Natural killer cell (primary cell): ENCODE measurements at regions not wholly inside any gene's neighbourhood (a gene's known extent, or its start where the extent isn't known, plus 50 kb on each side); places are given as distances from the start of the nearest gene placed in this dataset.

Experiments
- ATAC-seq, 3 donors: fragments of 150-1000 bp in 2 of 3; fragments of 200-7000 bp in 1 of 3; cut with Tn5 transposase; 1 replicate in 1 of 3; 2 replicates in 2 of 3; pipeline ENCODE4 v1.10.0; 2021; ENCODE audit warnings: mild to moderate bottlenecking in 2 of 3, moderate library complexity in 2 of 3
- DNase-seq, 2 donors: peaks; one replicate each; pipeline versions ENCODE4 v3.0.0 to v3.0.0-alpha.2; 2013 to 2021; ENCODE audit warnings: mixed read lengths in 1 of 2
- H3K27ac ChIP-seq: one replicate; pipeline ENCODE4 v1.5.1; 2013; ENCODE audit warnings: mild to moderate bottlenecking, low read length
- H3K27me3 ChIP-seq: one replicate; pipeline ENCODE4 v1.6.1; 2013; ENCODE audit warnings: low read length; ENCODE audit not compliant: control insufficient read depth, insufficient read depth
- H3K36me3 ChIP-seq: one replicate; pipeline ENCODE4 v1.6.1; 2013; ENCODE audit warnings: low read length; ENCODE audit not compliant: control insufficient read depth, insufficient read depth
- H3K4me1 ChIP-seq: one replicate; pipeline ENCODE4 v1.6.1; 2013; ENCODE audit warnings: low read length; ENCODE audit not compliant: control insufficient read depth, insufficient read depth
- H3K4me3 ChIP-seq: one replicate; pipeline ENCODE4 v1.5.1; 2013; ENCODE audit warnings: low read length
- H3K9me3 ChIP-seq: one replicate; pipeline ENCODE4 v1.6.1; 2013; ENCODE audit warnings: low read length; ENCODE audit not compliant: control insufficient read depth, insufficient read depth
- H3K27ac Mint-ChIP-seq, 2 donors: one replicate each; pipeline ENCODE4 v1.8.0; 2022; ENCODE audit warnings: mild to moderate bottlenecking in 2 of 2, mixed read lengths in 2 of 2, moderate library complexity in 1 of 2
- H3K27me3 Mint-ChIP-seq, 2 donors: one replicate each; pipeline ENCODE4 v1.8.0; 2022; ENCODE audit warnings: low read depth in 2 of 2, mixed read lengths in 2 of 2
- H3K36me3 Mint-ChIP-seq: one replicate; pipeline ENCODE4 v1.8.0; 2022; ENCODE audit warnings: mixed read lengths
- H3K4me1 Mint-ChIP-seq, 2 donors: one replicate each; pipeline ENCODE4 v1.8.0; 2022; ENCODE audit warnings: mixed read lengths in 2 of 2
- H3K4me3 Mint-ChIP-seq: one replicate; pipeline ENCODE4 v1.8.0; 2022; ENCODE audit warnings: mild to moderate bottlenecking, moderate library complexity, mixed read lengths
- H3K9me3 Mint-ChIP-seq, 2 donors: one replicate each; pipeline ENCODE4 v1.8.0; 2022; ENCODE audit warnings: mixed read lengths in 2 of 2
- CTCF ChIP-seq: fragments of 200-600 bp; IDR thresholded peaks from one replicate; pipeline ENCODE4 v1.8.0; 2022; ENCODE audit warnings: antibody characterized with exemption
- WGBS: methylation state at CpG from one replicate; pipeline ENCODE4 v1.1.7; 2013; ENCODE audit warnings: missing lambda C conversion rate; ENCODE audit not compliant: insufficient coverage; 5-methylcytosine and 5-hydroxymethylcytosine counted together
- intact Hi-C: fragments of 100-400 bp; cut with micrococcal nuclease; formaldehyde crosslinking; loops from one replicate; pipeline ENCODE4 v1.14.2; 2022

- no peak overlapping the region for H3K27ac Mint-ChIP-seq
Measured at GRCh38 chr3:18099611-18100010, 325.5 kb downstream of the SATB1 start.

GRCh38 chr3:18098960-18099587 is 326.1 kb downstream of the SATB1 start:
- peaks cover 2% of the 10 kb centered on the region for H3K9me3 ChIP-seq
- no peak for TF ChIP-seq CTCF
- Mint-ChIP-seq H3K27ac (no peak overlapping the region), H3K27me3 (peaks cover 0 to 7% of the 10 kb centered on the region in 2 donors), H3K9me3 (peaks cover 4% of the 10 kb centered on the region in 2 donors), H3K36me3 (peaks cover 8% of the 10 kb centered on the region), H3K4me3 (no peak overlapping the region), H3K4me1 (peaks cover 0 to 4% of the 10 kb centered on the region in 2 donors)
- ATAC-seq: no peak
- no peaks in the 10 kb centered on the region for H3K36me3 ChIP-seq
- no peaks in the 10 kb centered on the region for H3K4me1 ChIP-seq
- intact Hi-C loops: no loop called here
- DNase-seq: no peak
- 80% methylated on average over 6 of the region's 6 CpGs for WGBS
- H3K27me3 ChIP-seq: no peaks in the 10 kb centered on the region
- H3K4me3 ChIP-seq: no peak overlapping the region
- H3K27ac ChIP-seq: no peak overlapping the region

More at GRCh38 chr3:18099611-18100010, 325.5 kb downstream of the SATB1 start:
- H3K27ac ChIP-seq: no peak overlapping the region
- Mint-ChIP-seq H3K36me3 (peaks cover 8% of the 10 kb centered on the region), H3K9me3 (peaks cover 4% of the 10 kb centered on the region in 2 donors), H3K27me3 (peaks cover 0 to 7% of the 10 kb centered on the region in 2 donors), H3K4me1 (peaks cover 0 to 4% of the 10 kb centered on the region in 2 donors), H3K4me3 (no peak overlapping the region)
- no peak overlapping the region for H3K4me3 ChIP-seq
- 64% methylated on average over 5 of the region's 5 CpGs for WGBS
- peaks cover 2% of the 10 kb centered on the region for H3K9me3 ChIP-seq
- DNase-seq (no peak), ATAC-seq (no peak)
- no peaks in the 10 kb centered on the region for H3K4me1 ChIP-seq
- H3K36me3 ChIP-seq: no peaks in the 10 kb centered on the region
- TF ChIP-seq CTCF: no peak
- H3K27me3 ChIP-seq: no peaks in the 10 kb centered on the region
- intact Hi-C loops: no loop called here

GRCh38 chr3:18097989-18098388 is 327.1 kb downstream of the SATB1 start:
- peaks cover 2% of the 10 kb centered on the region for H3K9me3 ChIP-seq
- no peak for DNase-seq
- H3K27ac ChIP-seq: no peak overlapping the region
- H3K9me3 Mint-ChIP-seq: peaks cover 4% of the 10 kb centered on the region in 2 donors
- ATAC-seq: no peak
- H3K27me3 Mint-ChIP-seq: peaks cover 0 to 7% of the 10 kb centered on the region in 2 donors
- no peaks in the 10 kb centered on the region for H3K36me3 ChIP-seq
- TF ChIP-seq CTCF: no peak
- H3K4me1 ChIP-seq: no peaks in the 10 kb centered on the region
- no peak overlapping the region for H3K27ac Mint-ChIP-seq
- intact Hi-C loops: no loop called here
- peaks cover 0 to 4% of the 10 kb centered on the region in 2 donors for H3K4me1 Mint-ChIP-seq
- no peak overlapping the region for H3K4me3 Mint-ChIP-seq
- H3K4me3 ChIP-seq: no peak overlapping the region
- no peaks in the 10 kb centered on the region for H3K27me3 ChIP-seq
- WGBS: 44% methylated on average over 2 of the region's 3 CpGs
- peaks cover 8% of the 10 kb centered on the region for H3K36me3 Mint-ChIP-seq

- peaks cover 0 to 4% of the 10 kb centered on the region in 2 donors for H3K4me1 Mint-ChIP-seq
- peaks cover 8% of the 10 kb centered on the region for H3K36me3 Mint-ChIP-seq
- intact Hi-C loops: no loop called here
- TF ChIP-seq CTCF: no peak
- ATAC-seq: no peak
- peaks cover 0 to 10% of the 10 kb centered on the region in 2 donors for H3K27me3 Mint-ChIP-seq
- H3K27me3 ChIP-seq: no peaks in the 10 kb centered on the region
- peaks cover 2% of the 10 kb centered on the region for H3K9me3 ChIP-seq
- H3K27ac ChIP-seq: no peak overlapping the region
- no peak for DNase-seq
- no peaks in the 10 kb centered on the region for H3K4me1 ChIP-seq
- peaks cover 4% of the 10 kb centered on the region in 2 donors for H3K9me3 Mint-ChIP-seq
- 89% methylated on average over 3 of the region's 3 CpGs for WGBS
- H3K27ac Mint-ChIP-seq: no peak overlapping the region
- H3K36me3 ChIP-seq: no peaks in the 10 kb centered on the region
- H3K4me3 Mint-ChIP-seq: no peak overlapping the region
- no peak overlapping the region for H3K4me3 ChIP-seq
Measured at GRCh38 chr3:18097473-18097872, 327.7 kb downstream of the SATB1 start.
